ENCODE measurements at regions not wholly inside any gene's neighbourhood (a gene's known extent, or its start where the extent isn't known, plus 50 kb on each side); places are given as distances from the start of the nearest gene placed in this dataset.

GRCh38 chr4:108477527-108478108 is 142.8 kb upstream of the RPL34 start:
- H3K79me2 ChIP-seq (ENCODE audit: insufficient read depth, low read depth, low read length) = no peaks in the 10 kb centered on the region
- POLR2A ChIA-PET = interaction anchor here (1.0 to 1.1 kb wide), 2 partner anchors 8 to 11 kb away, joined by 3 read pairs; no protein-coding TSS in a partner anchor
- H4K20me1 ChIP-seq (ENCODE audit: insufficient read depth, low read length) = no peaks in the 10 kb centered on the region
- TF ChIP-seq CTCF (conservative IDR thresholded peaks at IDR 0.05; ENCODE audit: low read length) (no peak), EZH2phosphoT487 (IDR thresholded peaks at IDR 0.05; ENCODE audit: borderline replicate concordance, low read depth, low read length) (no peak)
- no peaks in the 10 kb centered on the region for H3K36me3 ChIP-seq (ENCODE audit: insufficient read depth, low read length)
- no peak overlapping the region for H3K27ac ChIP-seq (ENCODE audit: low read depth, low read length, poor library complexity, severe bottlenecking)
- CTCF ChIA-PET (ENCODE audit: unreplicated experiment) = no interaction called here
- H3K4me1 ChIP-seq (ENCODE audit: insufficient read depth, low read length, poor library complexity, severe bottlenecking) = no peaks in the 10 kb centered on the region
- DNase-seq (ENCODE audit: low spot score) = no peak
- H3K9me3 ChIP-seq (ENCODE audit: low read length) = no peaks in the 10 kb centered on the region
- intact Hi-C loops (cut with micrococcal nuclease; ENCODE audit: unreplicated experiment) = no loop called here
- H3K4me3 ChIP-seq (ENCODE audit: low read depth, low read length, poor library complexity, severe bottlenecking) = no peak overlapping the region
- no peak overlapping the region for H3K4me2 ChIP-seq (ENCODE audit: low read length)
- H2AFZ ChIP-seq (ENCODE audit: low read length) = no peak overlapping the region
- no TSS peak for BruUV-seq (replicated peaks)
- H3K9me2 ChIP-seq (ENCODE audit: insufficient read depth, low read length) = no peaks in the 10 kb centered on the region

GRCh38 chr4:108473163-108473720 is 147.1 kb upstream of the RPL34 start:
- intact Hi-C loops (cut with micrococcal nuclease; ENCODE audit: unreplicated experiment) = no loop called here
- DNase-seq (ENCODE audit: low spot score) = no peak
- ChIA-PET CTCF (ENCODE audit: unreplicated experiment) (no interaction called here), POLR2A (interaction anchor here (0.7 kb wide), 1 partner anchor 314 kb away, joined by 3 read pairs; no protein-coding TSS in a partner anchor)
- H2AFZ ChIP-seq (ENCODE audit: low read length) = no peak overlapping the region
- no peaks in the 10 kb centered on the region for H3K9me2 ChIP-seq (ENCODE audit: insufficient read depth, low read length)
- H3K4me1 ChIP-seq (ENCODE audit: insufficient read depth, low read length, poor library complexity, severe bottlenecking) = no peaks in the 10 kb centered on the region
- H4K20me1 ChIP-seq (ENCODE audit: insufficient read depth, low read length) = no peaks in the 10 kb centered on the region
- no peaks in the 10 kb centered on the region for H3K9me3 ChIP-seq (ENCODE audit: low read length)
- H3K4me2 ChIP-seq (ENCODE audit: low read length) = no peak overlapping the region
- TF ChIP-seq CTCF (conservative IDR thresholded peaks at IDR 0.05; ENCODE audit: low read length) (no peak), EZH2phosphoT487 (IDR thresholded peaks at IDR 0.05; ENCODE audit: borderline replicate concordance, low read depth, low read length) (no peak)
- BruUV-seq (replicated peaks) = no TSS peak
- H3K79me2 ChIP-seq (ENCODE audit: insufficient read depth, low read depth, low read length) = no peaks in the 10 kb centered on the region
- H3K4me3 ChIP-seq (ENCODE audit: low read depth, low read length, poor library complexity, severe bottlenecking) = no peak overlapping the region
- H3K36me3 ChIP-seq (ENCODE audit: insufficient read depth, low read length) = no peaks in the 10 kb centered on the region
- no peak overlapping the region for H3K27ac ChIP-seq (ENCODE audit: low read depth, low read length, poor library complexity, severe bottlenecking)

Data from OCI-LY7 (cell line).